Neural crest cell (in vitro differentiated cells): ENCODE measurements at regions not wholly inside any gene's neighbourhood (a gene's known extent, or its start where the extent isn't known, plus 50 kb on each side); places are given as distances from the start of the nearest gene placed in this dataset.

Source experiments
- DNase-seq: peaks from one replicate; pipeline ENCODE4 v3.0.0; 2021; ENCODE audit warnings: low read depth, mixed read lengths, low spot score
- H3K27ac Mint-ChIP-seq: one replicate; pipeline ENCODE4 v1.8.0; 2021; ENCODE audit warnings: mild to moderate bottlenecking, mixed read lengths; ENCODE audit not compliant: unreplicated experiment
- H3K27me3 Mint-ChIP-seq: 2 replicates; pipeline ENCODE4 v1.8.0; 2021; ENCODE audit warnings: low read depth, mild to moderate bottlenecking, mixed read lengths
- H3K36me3 Mint-ChIP-seq: 2 replicates; pipeline ENCODE4 v1.8.0; 2021; ENCODE audit warnings: low read depth, mild to moderate bottlenecking, mixed read lengths
- H3K4me1 Mint-ChIP-seq: 2 replicates; pipeline ENCODE4 v1.8.0; 2021; ENCODE audit warnings: mixed read lengths
- H3K4me3 Mint-ChIP-seq: one replicate; pipeline ENCODE4 v1.8.0; 2021; ENCODE audit warnings: mild to moderate bottlenecking, mixed read lengths
- H3K9me3 Mint-ChIP-seq: 2 replicates; pipeline ENCODE4 v1.8.0; 2021; ENCODE audit warnings: mixed read lengths
- TF ChIP-seq, protein P1 (sequence below): fragments of 200-600 bp; sonication (generic); conservative IDR thresholded peaks from 2 replicates; pipeline ENCODE4 v1.5.0; 2021; ENCODE audit warnings: antibody characterized with exemption, mild to moderate bottlenecking

DNA sequence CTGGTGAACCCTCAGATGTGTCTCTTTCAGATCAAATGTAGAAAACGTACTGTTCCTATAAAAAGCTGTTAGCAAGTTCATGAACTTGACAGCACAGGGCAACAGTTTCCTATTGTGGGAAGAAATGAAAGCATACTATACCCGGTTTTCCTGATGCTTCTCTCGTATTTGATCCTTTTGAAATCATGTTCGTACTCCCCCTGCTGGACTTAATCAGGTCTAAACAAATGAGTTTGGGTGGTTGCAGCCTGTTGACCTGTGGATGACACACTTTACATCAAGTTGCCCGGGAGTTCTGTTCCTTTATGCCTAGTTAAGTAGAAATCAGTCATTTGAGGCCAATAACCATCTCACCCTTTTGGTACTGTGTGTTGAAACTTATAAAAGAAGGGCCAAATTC is 1992.3 kb downstream of the MAT2B start:
- no peaks in the 10 kb centered on the region for H3K36me3 Mint-ChIP-seq
- peaks cover 3% of the 10 kb centered on the region for H3K4me1 Mint-ChIP-seq
- no peak for DNase-seq
- H3K9me3 Mint-ChIP-seq, result peaks cover 3% of the 10 kb centered on the region
- H3K4me3 Mint-ChIP-seq, result no peak overlapping the region
- TF ChIP-seq, protein P1, sequence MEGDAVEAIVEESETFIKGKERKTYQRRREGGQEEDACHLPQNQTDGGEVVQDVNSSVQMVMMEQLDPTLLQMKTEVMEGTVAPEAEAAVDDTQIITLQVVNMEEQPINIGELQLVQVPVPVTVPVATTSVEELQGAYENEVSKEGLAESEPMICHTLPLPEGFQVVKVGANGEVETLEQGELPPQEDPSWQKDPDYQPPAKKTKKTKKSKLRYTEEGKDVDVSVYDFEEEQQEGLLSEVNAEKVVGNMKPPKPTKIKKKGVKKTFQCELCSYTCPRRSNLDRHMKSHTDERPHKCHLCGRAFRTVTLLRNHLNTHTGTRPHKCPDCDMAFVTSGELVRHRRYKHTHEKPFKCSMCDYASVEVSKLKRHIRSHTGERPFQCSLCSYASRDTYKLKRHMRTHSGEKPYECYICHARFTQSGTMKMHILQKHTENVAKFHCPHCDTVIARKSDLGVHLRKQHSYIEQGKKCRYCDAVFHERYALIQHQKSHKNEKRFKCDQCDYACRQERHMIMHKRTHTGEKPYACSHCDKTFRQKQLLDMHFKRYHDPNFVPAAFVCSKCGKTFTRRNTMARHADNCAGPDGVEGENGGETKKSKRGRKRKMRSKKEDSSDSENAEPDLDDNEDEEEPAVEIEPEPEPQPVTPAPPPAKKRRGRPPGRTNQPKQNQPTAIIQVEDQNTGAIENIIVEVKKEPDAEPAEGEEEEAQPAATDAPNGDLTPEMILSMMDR, result peak; percentile 50
- no peaks in the 10 kb centered on the region for H3K27me3 Mint-ChIP-seq
- H3K27ac Mint-ChIP-seq, result no peak overlapping the region

DNA sequence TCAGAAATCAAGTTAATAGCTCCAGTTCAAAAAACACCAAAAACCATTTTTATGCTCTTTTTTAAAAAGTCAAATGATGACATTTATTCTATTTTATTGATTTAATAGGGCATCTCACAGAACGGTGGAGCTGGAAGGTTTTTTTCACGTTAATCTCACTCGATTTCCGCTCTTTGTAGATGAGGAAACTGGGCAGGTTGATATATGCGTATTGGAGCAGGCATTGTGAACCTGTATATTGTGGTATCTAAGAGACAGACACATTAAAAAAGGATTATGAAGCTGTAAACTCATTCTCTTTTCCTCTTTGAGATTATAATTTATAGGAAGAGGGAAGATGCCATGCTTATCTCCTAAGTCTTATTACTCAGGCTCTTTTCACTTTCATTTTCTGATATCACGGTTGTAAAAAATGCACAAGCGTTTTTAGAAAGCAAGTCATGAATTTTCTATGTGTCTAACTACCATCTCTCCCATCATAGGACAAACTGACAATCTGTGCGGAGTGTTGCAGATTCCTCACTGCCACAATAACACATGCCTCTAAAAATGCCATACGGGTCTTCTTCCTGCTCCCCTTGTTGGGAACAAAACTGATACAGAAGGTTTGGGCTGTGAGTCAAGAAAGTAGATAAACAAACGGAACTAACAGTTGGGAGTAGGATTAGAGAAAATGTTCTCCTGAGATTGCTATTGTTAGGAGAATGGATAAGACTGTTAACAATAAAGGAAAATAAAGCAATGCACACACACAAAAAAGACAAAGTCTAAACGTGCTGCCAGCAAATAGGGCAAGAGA is 1997.7 kb downstream of the MAT2B start:
- DNase-seq, result no peak
- H3K4me3 Mint-ChIP-seq, result no peak overlapping the region
- TF ChIP-seq, protein P1, result no peak
- H3K4me1 Mint-ChIP-seq, result no peaks in the 10 kb centered on the region
- peaks cover 3% of the 10 kb centered on the region for H3K9me3 Mint-ChIP-seq
- peaks cover 2% of the 10 kb centered on the region for H3K36me3 Mint-ChIP-seq
- H3K27ac Mint-ChIP-seq, result no peak overlapping the region
- H3K27me3 Mint-ChIP-seq, result no peaks in the 10 kb centered on the region

DNA sequence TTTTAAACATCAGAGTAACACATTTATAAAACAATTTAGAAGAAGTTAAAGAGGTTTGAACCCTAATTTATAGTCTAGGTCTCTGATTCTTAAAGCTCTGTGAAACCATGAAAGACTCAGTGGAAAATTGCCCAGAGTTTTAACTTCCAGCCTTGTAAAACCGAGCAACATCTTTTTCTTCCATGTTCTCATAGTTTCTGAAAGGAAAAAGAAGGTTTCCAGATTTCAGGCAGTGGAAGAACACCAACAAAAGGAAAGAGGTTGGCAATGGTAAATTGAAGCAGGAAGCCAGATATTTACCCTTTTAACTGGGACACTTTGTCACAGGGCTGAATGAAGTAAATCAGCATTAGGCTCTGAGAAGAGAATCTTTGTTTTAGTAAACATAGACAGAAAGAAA is 1999.3 kb downstream of the MAT2B start:
- no peaks in the 10 kb centered on the region for H3K4me1 Mint-ChIP-seq
- DNase-seq, result no peak

DNA sequence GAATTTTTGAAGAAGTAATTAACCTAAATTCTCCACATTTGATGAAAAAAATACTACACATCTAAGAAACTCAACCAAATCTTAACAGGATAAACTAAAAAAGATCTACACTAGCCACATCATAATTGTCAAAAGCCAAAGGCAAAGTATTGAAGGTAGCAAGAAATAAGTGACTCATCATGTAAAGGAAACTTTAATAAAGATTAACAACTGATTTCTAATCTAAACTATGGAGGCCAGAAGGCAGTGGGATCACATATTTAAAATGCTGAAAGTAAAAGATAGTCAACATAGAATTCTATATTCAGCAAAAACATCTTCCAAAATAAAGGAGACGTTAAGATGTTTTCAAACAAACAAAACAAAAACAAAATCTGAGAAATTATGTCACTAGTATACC is 2002.9 kb downstream of the MAT2B start:
- no peaks in the 10 kb centered on the region for H3K4me1 Mint-ChIP-seq
- H3K27me3 Mint-ChIP-seq, result no peaks in the 10 kb centered on the region
- H3K36me3 Mint-ChIP-seq, result peaks cover 6% of the 10 kb centered on the region
- no peak overlapping the region for H3K4me3 Mint-ChIP-seq
- no peak overlapping the region for H3K27ac Mint-ChIP-seq
- H3K9me3 Mint-ChIP-seq, result peaks cover 11% of the 10 kb centered on the region
- no peak for DNase-seq
- TF ChIP-seq, protein P1, result no peak

More for the DNA sequence above, 1999.3 kb downstream of the MAT2B start:
- peaks cover 11% of the 10 kb centered on the region for H3K9me3 Mint-ChIP-seq
- H3K36me3 Mint-ChIP-seq, result peaks cover 6% of the 10 kb centered on the region
- no peak overlapping the region for H3K4me3 Mint-ChIP-seq
- no peak overlapping the region for H3K27ac Mint-ChIP-seq
- TF ChIP-seq, protein P1, result no peak
- H3K27me3 Mint-ChIP-seq, result no peaks in the 10 kb centered on the region

DNA sequence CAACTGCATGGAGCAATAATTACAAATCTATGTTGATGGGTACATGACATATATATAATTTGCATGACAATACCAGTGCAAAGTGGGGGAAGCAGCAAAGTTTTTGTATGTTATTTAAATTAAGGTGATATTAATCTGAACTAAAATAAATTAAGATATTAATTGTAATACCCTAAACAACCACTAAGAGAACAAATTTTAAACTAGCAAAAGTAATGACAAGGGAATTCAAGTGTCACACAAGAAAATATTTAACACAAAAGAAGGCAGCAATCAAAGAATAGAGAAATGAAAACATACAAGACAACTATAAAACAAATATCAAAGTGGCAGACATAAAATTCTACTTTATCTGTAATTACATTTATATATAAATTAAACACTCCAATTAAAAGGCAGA is 2003.4 kb downstream of the MAT2B start:
- H3K36me3 Mint-ChIP-seq, result peaks cover 6% of the 10 kb centered on the region
- no peak for DNase-seq
- no peak overlapping the region for H3K27ac Mint-ChIP-seq
- no peaks in the 10 kb centered on the region for H3K4me1 Mint-ChIP-seq
- no peaks in the 10 kb centered on the region for H3K27me3 Mint-ChIP-seq
- TF ChIP-seq, protein P1, result no peak
- no peak overlapping the region for H3K4me3 Mint-ChIP-seq
- peaks cover 11% of the 10 kb centered on the region for H3K9me3 Mint-ChIP-seq
